BJ (cell line): ENCODE measurements at regions not wholly inside any gene's neighbourhood (a gene's known extent, or its start where the extent isn't known, plus 50 kb on each side); places are given as distances from the start of the nearest gene placed in this dataset.

Experiments used
- CTCF ChIA-PET: fragments of 350-600 bp; formaldehyde crosslinking; extraction: SDS; loops from one replicate; lab custom pipeline; 2021; ENCODE audit warnings: antibody characterized with exemption, inconsistent platforms; lab: Yijun Ruan, JAX
- POLR2A ChIA-PET: fragments of 300-600 bp; sonication (Branson Sonifier 250); formaldehyde crosslinking; extraction: SDS; loops from one replicate; lab custom pipeline; 2021; ENCODE audit warnings: antibody characterized with exemption; lab: Charles Lee
- DNase-seq: peaks from one replicate; pipeline ENCODE4 v3.0.0-alpha.2; 2011; ENCODE audit warnings: low read depth
- H3K27me3 ChIP-seq: 2 replicates; pipeline ENCODE4 v1.6.0; 2011; ENCODE audit warnings: low read length; ENCODE audit not compliant: control insufficient read depth, insufficient read depth
- H3K36me3 ChIP-seq: 2 replicates; pipeline ENCODE4 v1.5.1; 2011; ENCODE audit warnings: low read length; ENCODE audit not compliant: control insufficient read depth, insufficient read depth
- H3K4me3 ChIP-seq: 2 replicates; pipeline ENCODE4 v1.5.1; 2011; ENCODE audit warnings: low read depth, mild to moderate bottlenecking, control low read depth, low read length
- TF ChIP-seq, protein P1 (sequence below): IDR thresholded peaks from 2 replicates; pipeline ENCODE4 v1.5.1; 2011; ENCODE audit warnings: low read depth, mild to moderate bottlenecking, control low read depth, inconsistent platforms, low read length, moderate library complexity; ENCODE audit not compliant: insufficient read depth

DNA sequence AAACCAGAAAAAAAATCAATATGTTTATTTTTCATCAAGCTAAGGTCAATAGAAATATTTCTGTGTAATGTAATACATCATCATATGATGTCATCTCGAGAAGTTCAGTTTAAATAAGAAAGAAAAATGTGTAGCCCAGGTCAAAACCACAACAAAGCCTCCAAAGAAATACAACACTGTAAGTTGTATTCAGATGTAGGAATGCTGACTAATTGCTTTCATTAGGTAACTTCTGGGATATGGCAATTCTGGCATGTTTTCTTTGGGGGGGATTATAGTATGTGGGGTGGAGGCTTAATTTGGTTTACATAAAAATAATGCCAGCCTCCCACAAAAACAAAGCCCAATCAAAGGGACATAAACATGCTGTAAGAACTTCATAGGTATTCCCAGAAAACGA is 881.8 kb upstream of the CITED2 start:
- no peaks in the 10 kb centered on the region for H3K27me3 ChIP-seq
- H3K4me3 ChIP-seq, result no peak overlapping the region
- ChIA-PET CTCF (no interaction called here), POLR2A (no interaction called here)
- TF ChIP-seq, protein P1, sequence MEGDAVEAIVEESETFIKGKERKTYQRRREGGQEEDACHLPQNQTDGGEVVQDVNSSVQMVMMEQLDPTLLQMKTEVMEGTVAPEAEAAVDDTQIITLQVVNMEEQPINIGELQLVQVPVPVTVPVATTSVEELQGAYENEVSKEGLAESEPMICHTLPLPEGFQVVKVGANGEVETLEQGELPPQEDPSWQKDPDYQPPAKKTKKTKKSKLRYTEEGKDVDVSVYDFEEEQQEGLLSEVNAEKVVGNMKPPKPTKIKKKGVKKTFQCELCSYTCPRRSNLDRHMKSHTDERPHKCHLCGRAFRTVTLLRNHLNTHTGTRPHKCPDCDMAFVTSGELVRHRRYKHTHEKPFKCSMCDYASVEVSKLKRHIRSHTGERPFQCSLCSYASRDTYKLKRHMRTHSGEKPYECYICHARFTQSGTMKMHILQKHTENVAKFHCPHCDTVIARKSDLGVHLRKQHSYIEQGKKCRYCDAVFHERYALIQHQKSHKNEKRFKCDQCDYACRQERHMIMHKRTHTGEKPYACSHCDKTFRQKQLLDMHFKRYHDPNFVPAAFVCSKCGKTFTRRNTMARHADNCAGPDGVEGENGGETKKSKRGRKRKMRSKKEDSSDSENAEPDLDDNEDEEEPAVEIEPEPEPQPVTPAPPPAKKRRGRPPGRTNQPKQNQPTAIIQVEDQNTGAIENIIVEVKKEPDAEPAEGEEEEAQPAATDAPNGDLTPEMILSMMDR, result no peak
- no peaks in the 10 kb centered on the region for H3K36me3 ChIP-seq
- DNase-seq, result no peak

DNA sequence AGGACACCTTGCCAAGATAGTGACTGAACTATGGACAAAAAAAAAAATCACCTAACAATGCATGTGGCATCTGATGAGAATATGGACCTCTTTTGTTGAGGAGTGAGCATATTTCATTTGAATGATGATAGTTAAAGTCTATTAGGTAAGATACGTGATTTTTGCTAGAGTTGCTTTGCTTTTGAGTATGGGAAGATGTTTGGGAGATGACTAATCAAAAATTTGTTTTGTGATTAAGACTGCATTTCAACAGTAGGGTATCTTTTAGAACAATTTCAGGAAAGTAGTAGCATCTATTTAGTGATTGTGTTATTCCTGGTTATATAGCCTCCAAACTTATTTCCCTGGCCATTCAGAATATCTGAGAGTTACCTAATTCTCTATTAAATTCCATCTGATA is 878.6 kb upstream of the CITED2 start:
- no peaks in the 10 kb centered on the region for H3K27me3 ChIP-seq
- DNase-seq, result no peak
- ChIA-PET CTCF (no interaction called here), POLR2A (no interaction called here)
- TF ChIP-seq, protein P1, result no peak
- H3K4me3 ChIP-seq, result no peak overlapping the region
- H3K36me3 ChIP-seq, result no peaks in the 10 kb centered on the region

DNA sequence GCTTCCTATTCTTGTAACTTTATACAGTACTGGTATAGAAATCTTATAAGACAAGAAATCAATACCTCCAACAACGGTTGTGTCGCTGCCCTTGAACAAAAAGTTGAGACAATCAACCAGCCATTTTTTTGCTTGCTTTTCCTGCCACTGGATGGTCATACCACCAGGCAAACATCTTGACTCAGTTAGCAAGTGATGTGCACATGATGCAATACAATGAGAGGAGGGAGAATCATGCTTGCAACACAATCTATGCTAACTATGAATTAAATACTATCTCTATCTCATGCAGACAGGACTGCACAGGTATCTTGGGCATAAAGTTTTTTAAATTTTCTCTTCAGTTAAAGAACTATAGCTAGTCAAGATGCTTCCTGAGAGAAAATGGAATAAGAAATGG is 877.7 kb upstream of the CITED2 start:
- ChIA-PET POLR2A (no interaction called here), CTCF (no interaction called here)
- no peak for DNase-seq

GRCh38 chr6:140245296-140246040 is 871.0 kb upstream of the CITED2 start:
- POLR2A ChIA-PET, result no interaction called here
- TF ChIP-seq, protein P1, result no peak
- Histone ChIP-seq H3K4me3 (no peak overlapping the region), H3K36me3 (no peaks in the 10 kb centered on the region), H3K27me3 (no peaks in the 10 kb centered on the region)
- CTCF ChIA-PET, result no interaction called here
- no peak for DNase-seq

More for the DNA sequence above, 877.7 kb upstream of the CITED2 start:
- Histone ChIP-seq H3K27me3 (no peaks in the 10 kb centered on the region), H3K36me3 (no peaks in the 10 kb centered on the region), H3K4me3 (no peak overlapping the region)
- TF ChIP-seq, protein P1, result no peak

GRCh38 chr6:140237251-140237650 is 862.8 kb upstream of the CITED2 start:
- ChIA-PET POLR2A (no interaction called here), CTCF (no interaction called here)
- Histone ChIP-seq H3K36me3 (no peaks in the 10 kb centered on the region), H3K27me3 (no peaks in the 10 kb centered on the region), H3K4me3 (no peak overlapping the region)
- DNase-seq, result no peak
- TF ChIP-seq, protein P1, result no peak
